ENCODE measurements at regions not wholly inside any gene's neighbourhood (a gene's known extent, or its start where the extent isn't known, plus 50 kb on each side); places are given as distances from the start of the nearest gene placed in this dataset.

- Histone ChIP-seq H4K20me1 (replicated peaks; ENCODE audit: control insufficient read depth, insufficient read depth, low read length) (no peaks in the 10 kb centered on the region), H3K27me3 (ENCODE audit: control insufficient read depth in 2 of 2, insufficient read depth in 2 of 2, low read length in 2 of 2) (no peaks in the 10 kb centered on the region), H3K27ac (ENCODE audit: extremely low read depth, low read depth, low read length) (no peak overlapping the region), H3K4me2 (ENCODE audit: insufficient read depth, low read length) (no peak overlapping the region), H2AFZ (ENCODE audit: low read depth, low read length) (no peak overlapping the region), H3K4me3 (no peak overlapping the region), H3K9me3 (replicated peaks; ENCODE audit: control insufficient read depth, insufficient read depth, low read depth, low read length) (no peaks in the 10 kb centered on the region), H3K9ac (ENCODE audit: insufficient read depth in 1 of 2, low read depth in 2 of 2, low read length in 2 of 2) (no peak overlapping the region), H3K4me1 (replicated peaks in 1 of 2; ENCODE audit: control insufficient read depth in 2 of 2, insufficient read depth in 2 of 2, low read length in 2 of 2) (no peaks in the 10 kb centered on the region), H3K79me2 (ENCODE audit: control insufficient read depth, insufficient read depth, low read length) (no peaks in the 10 kb centered on the region), H3K9me1 (ENCODE audit: control insufficient read depth, insufficient read depth, low read length) (no peaks in the 10 kb centered on the region), H3K36me3 (ENCODE audit: control insufficient read depth, insufficient read depth, low read length) (no peaks in the 10 kb centered on the region)
- intact Hi-C loops (cut with micrococcal nuclease) = no loop called here
- ChIA-PET CTCF (ENCODE audit: low intra/inter-chr PET ratio) (no interaction called here), POLR2A (no interaction called here)
- BruUV-seq (replicated peaks) = no TSS peak
- FAIRE-seq = no peak
- in situ Hi-C loops (cut with MboI) = no loop called here
- no peak for ATAC-seq
- no peak for DNase-seq (ENCODE audit: extremely low read depth in 1 of 4, low spot score in 3 of 4)
- TF ChIP-seq ZKSCAN8 (CRISPR knock-in tag; IDR thresholded peaks at IDR 0.05) (no peak), ZBTB11 (CRISPR knock-in tag; IDR thresholded peaks at IDR 0.05) (no peak), ARID3A (IDR thresholded peaks at IDR 0.05; ENCODE audit: borderline replicate concordance, low read depth, low read length) (no peak), HINFP (tag; conservative IDR thresholded peaks at IDR 0.05; ENCODE audit: low read depth) (no peak), CBX3 (IDR thresholded peaks at IDR 0.05; ENCODE audit: borderline replicate concordance in 1 of 2, low read length in 2 of 2) (no peak), SUPT5H (IDR thresholded peaks at IDR 0.05) (no peak), SP2 (IDR thresholded peaks at IDR 0.05; ENCODE audit: extremely low read depth, low read depth, low read length, poor library complexity, severe bottlenecking) (no peak), ZNF23 (CRISPR knock-in tag; IDR thresholded peaks at IDR 0.05) (no peak), TFAM (CRISPR knock-in tag; conservative IDR thresholded peaks at IDR 0.05) (no peak), CBX8 (IDR thresholded peaks at IDR 0.05; ENCODE audit: borderline replicate concordance, extremely low read depth, low read depth, low read length, poor library complexity, severe bottlenecking) (no peak), NR3C1 (CRISPR knock-in tag; IDR thresholded peaks at IDR 0.05) (no peak), NR4A1 (CRISPR knock-in tag; IDR thresholded peaks at IDR 0.05) (no peak), NR4A1 (tag; IDR thresholded peaks at IDR 0.05) (no peak), XRCC5 (IDR thresholded peaks at IDR 0.05; ENCODE audit: low read depth, low read length) (no peak), ZNF699 (CRISPR knock-in tag; IDR thresholded peaks at IDR 0.05; ENCODE audit: insufficient replicate concordance) (no peak), SIN3A (IDR thresholded peaks at IDR 0.05; ENCODE audit: borderline replicate concordance in 2 of 2, control insufficient read depth in 1 of 2, low read depth in 2 of 2, low read length in 2 of 2) (no peak)
These were observed 287.0 kb downstream of the FGF9 start for GRCh38 chr13:21957833-21958232.
